ENCODE measurements at regions not wholly inside any gene's neighbourhood (a gene's known extent, or its start where the extent isn't known, plus 50 kb on each side); places are given as distances from the start of the nearest gene placed in this dataset.
A peak's percentile ranks its signal among the peaks of the same experiment; 100 is the strongest.

GRCh38 chr7:17600340-17600752, 301.9 kb downstream of the AHR start:
- Mint-ChIP-seq H3K4me1 (no peaks in the 10 kb centered on the region), H3K27ac (no peak overlapping the region), H3K36me3 (no peaks in the 10 kb centered on the region), H3K27me3 (peaks cover 3 to 25% of the 10 kb centered on the region in 2 donors), H3K4me3 (no peak overlapping the region), H3K9me3 (peaks cover 10 to 16% (median 13%) of the 10 kb centered on the region in 5 donors)
- Histone ChIP-seq H3K27ac (ENCODE audit: low read depth, low read length) (no peak overlapping the region), H3K4me1 (ENCODE audit: insufficient read depth, low read length) (no peaks in the 10 kb centered on the region), H3K27me3 (ENCODE audit: insufficient read depth, low read length, poor library complexity, severe bottlenecking) (peaks cover 5% of the 10 kb centered on the region), H3K9me3 (ENCODE audit: low read length) (no peaks in the 10 kb centered on the region), H3K4me3 (ENCODE audit: low read length) (no peak overlapping the region), H3K36me3 (ENCODE audit: insufficient read depth, low read length) (no peaks in the 10 kb centered on the region)
- CTCF ChIA-PET, result no interaction called here
- DNase-seq, result no peak
- POLR2A ChIA-PET, result no interaction called here

DNA sequence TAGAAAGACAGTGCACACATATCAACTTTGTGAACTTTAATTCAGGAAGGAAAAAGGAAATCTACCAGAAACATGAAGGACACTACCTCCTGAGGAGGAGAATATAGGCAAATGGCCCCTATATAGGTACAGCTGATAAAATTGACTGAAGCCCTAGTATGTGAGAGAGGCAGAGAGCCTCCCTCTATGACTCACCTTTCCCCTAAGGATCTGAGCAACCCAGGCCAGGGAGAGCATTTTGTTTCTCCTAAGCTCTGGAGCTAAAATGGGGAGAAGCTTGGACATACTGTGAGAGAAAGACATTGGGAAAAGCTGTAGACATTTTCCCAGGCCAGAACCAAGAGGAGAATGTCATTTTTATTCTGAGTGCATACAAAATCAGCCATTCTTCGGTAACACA, 303.5 kb downstream of the AHR start:
- H3K4me3 Mint-ChIP-seq, result no peak overlapping the region
- H3K36me3 Mint-ChIP-seq, result peaks cover 0 to 1% (median 0%) of the 10 kb centered on the region in 3 donors
- Histone ChIP-seq H3K36me3 (ENCODE audit: insufficient read depth, low read length) (no peaks in the 10 kb centered on the region), H3K4me1 (ENCODE audit: insufficient read depth, low read length) (no peaks in the 10 kb centered on the region), H3K4me3 (ENCODE audit: low read length) (no peak overlapping the region), H3K9me3 (ENCODE audit: low read length) (no peaks in the 10 kb centered on the region), H3K27me3 (ENCODE audit: insufficient read depth, low read length, poor library complexity, severe bottlenecking) (peaks cover 5% of the 10 kb centered on the region), H3K27ac (ENCODE audit: low read depth, low read length) (no peak overlapping the region)
- no peaks in the 10 kb centered on the region for H3K4me1 Mint-ChIP-seq
- H3K9me3 Mint-ChIP-seq, result peaks cover 10 to 16% (median 13%) of the 10 kb centered on the region in 5 donors
- H3K27ac Mint-ChIP-seq, result no peak overlapping the region
- H3K27me3 Mint-ChIP-seq, result peaks cover 3 to 25% of the 10 kb centered on the region in 2 donors
- ChIA-PET CTCF (no interaction called here), POLR2A (no interaction called here)
- no peak for DNase-seq

DNA sequence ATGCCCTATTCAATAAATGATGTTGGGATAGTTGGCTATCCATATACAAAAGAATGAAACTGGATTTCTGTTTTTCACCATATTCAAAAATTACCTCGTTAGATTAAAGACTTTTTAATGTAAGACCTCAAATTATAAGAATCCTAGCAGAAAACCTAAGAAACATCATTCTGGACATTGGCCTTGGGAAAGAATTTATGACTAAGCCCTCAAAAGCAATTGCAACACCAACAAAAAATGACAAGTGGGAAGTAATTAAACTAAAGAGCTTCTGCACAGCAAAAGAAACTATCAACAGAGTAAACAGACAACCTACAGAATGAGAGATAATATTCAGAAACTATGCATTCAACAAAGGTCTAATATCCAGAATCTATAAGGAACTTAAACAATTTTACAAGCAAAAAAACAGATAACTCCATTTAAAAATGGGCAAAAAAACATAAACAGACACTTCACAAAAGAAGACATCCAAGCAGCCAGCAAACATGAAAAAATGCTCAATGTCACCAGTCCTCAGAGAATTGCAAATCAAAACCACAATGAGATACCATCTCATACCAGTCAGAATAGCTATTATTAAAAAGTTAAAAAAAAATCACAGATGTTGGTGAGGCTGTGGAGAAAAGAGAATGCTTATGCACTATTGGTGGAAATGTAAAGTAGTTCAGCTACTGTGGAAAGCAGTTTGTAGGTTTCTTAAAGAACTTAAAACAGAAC, 309.8 kb downstream of the AHR start:
- Mint-ChIP-seq H3K27ac (no peak overlapping the region), H3K4me1 (no peaks in the 10 kb centered on the region), H3K4me3 (no peak overlapping the region), H3K9me3 (peaks cover 8 to 16% (median 11%) of the 10 kb centered on the region in 5 donors), H3K27me3 (peaks cover 1 to 14% of the 10 kb centered on the region in 2 donors), H3K36me3 (peaks cover 0 to 1% (median 0%) of the 10 kb centered on the region in 3 donors)
- no peak for DNase-seq
- Histone ChIP-seq H3K36me3 (ENCODE audit: insufficient read depth, low read length) (no peaks in the 10 kb centered on the region), H3K4me1 (ENCODE audit: insufficient read depth, low read length) (no peaks in the 10 kb centered on the region), H3K4me3 (ENCODE audit: low read length) (no peak overlapping the region), H3K27me3 (ENCODE audit: insufficient read depth, low read length, poor library complexity, severe bottlenecking) (no peaks in the 10 kb centered on the region), H3K9me3 (ENCODE audit: low read length) (no peaks in the 10 kb centered on the region), H3K27ac (ENCODE audit: low read depth, low read length) (no peak overlapping the region)
- ChIA-PET CTCF (no interaction called here), POLR2A (no interaction called here)

DNA sequence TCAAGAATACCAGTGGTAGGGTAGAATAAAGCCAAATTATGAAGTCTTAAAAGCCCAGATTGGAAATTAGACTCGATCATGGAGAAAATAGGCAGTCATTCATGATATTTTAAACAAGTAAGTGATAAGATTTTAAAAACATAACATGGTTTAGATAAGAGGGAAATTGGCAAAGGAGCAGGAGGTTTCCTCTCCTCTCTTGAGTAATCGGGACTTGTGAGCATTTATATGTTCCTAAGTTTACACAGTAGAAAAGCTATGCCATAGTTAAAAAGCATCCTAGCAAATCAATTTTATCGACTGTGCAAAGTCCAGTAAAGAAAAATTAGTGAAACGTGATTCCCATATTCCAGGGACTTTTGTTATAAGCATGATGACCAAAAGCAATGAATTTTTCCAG, 313.2 kb downstream of the AHR start:
- H3K36me3 ChIP-seq (ENCODE audit: insufficient read depth, low read length), result no peaks in the 10 kb centered on the region
- H3K9me3 ChIP-seq (ENCODE audit: low read length), result no peaks in the 10 kb centered on the region
- ChIA-PET POLR2A (no interaction called here), CTCF (no interaction called here)
- Mint-ChIP-seq H3K27ac (no peak overlapping the region), H3K4me3 (no peak overlapping the region), H3K36me3 (no peaks in the 10 kb centered on the region), H3K27me3 (no peaks in the 10 kb centered on the region), H3K4me1 (no peaks in the 10 kb centered on the region), H3K9me3 (no peaks in the 10 kb centered on the region)
- no peak overlapping the region for H3K4me3 ChIP-seq (ENCODE audit: low read length)
- no peak overlapping the region for H3K27ac ChIP-seq (ENCODE audit: low read depth, low read length)
- no peaks in the 10 kb centered on the region for H3K4me1 ChIP-seq (ENCODE audit: insufficient read depth, low read length)
- no peaks in the 10 kb centered on the region for H3K27me3 ChIP-seq (ENCODE audit: insufficient read depth, low read length, poor library complexity, severe bottlenecking)
- no peak for DNase-seq

DNA sequence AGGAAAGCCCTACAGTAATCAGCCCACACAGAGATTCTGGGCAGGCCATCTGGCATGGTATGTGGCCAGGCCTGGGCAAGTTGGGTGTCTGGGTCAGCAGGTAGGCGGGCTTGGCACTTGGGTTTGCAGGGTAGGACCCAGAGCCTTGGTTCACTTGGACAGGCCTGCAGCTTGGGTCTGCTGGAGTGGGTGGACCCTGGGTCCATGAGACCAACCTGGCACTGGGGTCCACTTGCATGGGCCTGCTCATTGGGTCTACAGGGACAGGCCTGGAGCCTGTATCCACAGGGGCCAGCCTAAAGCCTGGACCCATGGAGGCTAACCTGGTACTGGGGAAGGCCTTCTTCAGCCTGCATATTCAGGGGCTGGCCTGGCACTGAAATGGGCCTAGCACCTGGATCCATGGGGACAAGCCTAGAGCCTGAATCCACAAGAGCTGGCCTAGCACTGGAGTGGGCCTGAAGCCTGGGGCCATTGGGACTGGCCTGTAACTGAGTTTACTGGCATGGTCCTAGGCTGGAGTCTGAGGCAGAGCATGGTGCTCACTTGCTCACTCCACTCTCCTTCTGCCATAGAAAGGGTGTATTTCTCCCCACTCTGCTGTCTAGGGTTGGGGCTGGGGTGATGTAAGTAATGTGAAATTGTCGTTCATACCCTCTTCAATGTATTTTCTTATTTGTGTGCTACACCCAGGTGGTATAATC, 315.0 kb downstream of the AHR start:
- Histone ChIP-seq H3K36me3 (ENCODE audit: insufficient read depth, low read length) (no peaks in the 10 kb centered on the region), H3K9me3 (ENCODE audit: low read length) (no peaks in the 10 kb centered on the region), H3K27ac (ENCODE audit: low read depth, low read length) (no peak overlapping the region), H3K4me3 (ENCODE audit: low read length) (no peak overlapping the region), H3K4me1 (ENCODE audit: insufficient read depth, low read length) (no peaks in the 10 kb centered on the region), H3K27me3 (ENCODE audit: insufficient read depth, low read length, poor library complexity, severe bottlenecking) (no peaks in the 10 kb centered on the region)
- H3K9me3 Mint-ChIP-seq, result no peaks in the 10 kb centered on the region
- H3K4me3 Mint-ChIP-seq, result no peak overlapping the region
- no peaks in the 10 kb centered on the region for H3K36me3 Mint-ChIP-seq
- peak in 1 of 5 donors; percentile 44 for DNase-seq
- ChIA-PET CTCF (no interaction called here), POLR2A (no interaction called here)
- no peaks in the 10 kb centered on the region for H3K4me1 Mint-ChIP-seq
- no peaks in the 10 kb centered on the region for H3K27me3 Mint-ChIP-seq
- no peak overlapping the region for H3K27ac Mint-ChIP-seq

DNA sequence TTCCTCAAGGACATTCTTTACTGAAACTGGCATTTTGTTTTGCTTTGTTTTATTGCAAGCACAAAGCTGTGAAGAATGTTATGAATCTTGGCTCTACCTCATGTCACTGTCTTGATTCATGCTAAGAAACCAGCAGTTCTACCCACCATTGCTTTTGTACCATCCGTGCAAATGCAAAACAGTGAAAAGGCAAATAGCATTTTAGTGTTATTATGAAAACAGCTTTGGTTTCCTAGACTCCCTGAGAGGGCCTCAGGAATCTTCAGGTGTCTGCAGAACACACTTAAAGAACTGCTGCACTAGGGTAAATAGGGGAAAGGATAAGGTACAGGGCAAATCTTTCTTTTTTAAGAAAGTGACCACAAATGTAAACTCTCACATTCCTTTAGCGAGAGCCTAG, 318.9 kb downstream of the AHR start:
- Mint-ChIP-seq H3K9me3 (no peaks in the 10 kb centered on the region), H3K27me3 (no peaks in the 10 kb centered on the region), H3K27ac (no peak overlapping the region), H3K4me3 (no peak overlapping the region), H3K36me3 (no peaks in the 10 kb centered on the region), H3K4me1 (no peaks in the 10 kb centered on the region)
- Histone ChIP-seq H3K4me1 (ENCODE audit: insufficient read depth, low read length) (no peaks in the 10 kb centered on the region), H3K9me3 (ENCODE audit: low read length) (no peaks in the 10 kb centered on the region), H3K4me3 (ENCODE audit: low read length) (no peak overlapping the region), H3K27ac (ENCODE audit: low read depth, low read length) (no peak overlapping the region), H3K27me3 (ENCODE audit: insufficient read depth, low read length, poor library complexity, severe bottlenecking) (no peaks in the 10 kb centered on the region), H3K36me3 (ENCODE audit: insufficient read depth, low read length) (no peaks in the 10 kb centered on the region)
- no peak for DNase-seq
- ChIA-PET POLR2A (no interaction called here), CTCF (no interaction called here)

DNA sequence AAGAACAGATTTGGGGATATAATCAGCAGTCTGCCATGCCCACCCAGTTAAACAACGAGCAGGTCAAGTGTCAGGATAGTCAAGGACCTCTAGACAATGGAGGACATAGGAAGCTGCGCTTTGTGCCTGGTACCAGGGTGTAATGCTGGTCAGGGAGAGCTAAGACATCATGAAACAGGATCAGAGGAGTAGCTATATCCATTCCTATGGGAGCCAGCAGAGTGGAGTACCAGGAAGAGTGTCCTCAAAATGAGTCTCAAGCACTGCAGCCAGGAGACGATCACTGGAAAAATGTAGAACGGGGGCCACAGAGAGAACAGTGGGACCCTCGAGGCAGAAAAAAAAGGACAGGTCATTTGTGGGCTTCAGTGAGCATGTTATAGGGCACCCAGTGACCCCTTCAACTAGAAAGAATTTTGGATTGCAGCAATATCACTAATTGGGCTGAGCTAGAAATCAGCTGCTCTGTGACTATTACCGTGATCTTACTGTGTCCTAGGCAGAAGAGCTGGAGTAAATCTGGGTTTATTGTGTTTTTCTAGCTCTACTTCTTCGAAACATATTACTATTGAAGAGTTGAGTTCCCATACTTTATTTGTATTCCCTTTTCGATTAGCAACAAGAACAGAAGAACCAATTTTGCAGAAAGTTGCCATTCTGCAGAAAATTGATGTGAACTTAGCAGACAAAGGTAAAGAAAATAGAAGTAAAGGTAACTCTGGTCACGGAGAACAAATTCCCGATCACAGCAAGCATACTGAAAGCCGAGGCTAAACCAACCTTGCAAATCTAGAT, 319.6 kb downstream of the AHR start:
- Histone ChIP-seq H3K27me3 (ENCODE audit: insufficient read depth, low read length, poor library complexity, severe bottlenecking) (no peaks in the 10 kb centered on the region), H3K4me3 (ENCODE audit: low read length) (no peak overlapping the region), H3K36me3 (ENCODE audit: insufficient read depth, low read length) (no peaks in the 10 kb centered on the region), H3K4me1 (ENCODE audit: insufficient read depth, low read length) (no peaks in the 10 kb centered on the region), H3K27ac (ENCODE audit: low read depth, low read length) (no peak overlapping the region), H3K9me3 (ENCODE audit: low read length) (no peaks in the 10 kb centered on the region)
- POLR2A ChIA-PET, result no interaction called here
- CTCF ChIA-PET, result no interaction called here
- Mint-ChIP-seq H3K36me3 (no peaks in the 10 kb centered on the region), H3K9me3 (no peaks in the 10 kb centered on the region), H3K27me3 (no peaks in the 10 kb centered on the region), H3K4me3 (no peak overlapping the region), H3K27ac (no peak overlapping the region), H3K4me1 (no peaks in the 10 kb centered on the region)
- no peak for DNase-seq

DNA sequence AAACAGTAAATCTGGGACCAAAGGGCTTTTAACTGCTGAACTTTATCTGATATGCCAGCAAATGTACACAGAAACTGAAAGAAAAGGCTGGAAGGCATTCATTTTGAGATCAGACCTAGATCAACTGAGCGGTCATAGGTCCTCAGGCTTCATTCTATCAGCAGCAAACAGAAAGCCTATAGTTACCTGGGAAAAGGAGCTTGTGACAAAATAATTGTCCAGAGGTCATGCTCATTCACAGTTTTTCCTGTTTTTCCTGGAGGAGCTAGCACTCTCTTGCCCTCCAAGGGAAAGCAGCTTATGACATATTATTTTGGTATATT, 320.2 kb downstream of the AHR start:
- CTCF ChIA-PET, result no interaction called here
- H3K36me3 Mint-ChIP-seq, result no peaks in the 10 kb centered on the region
- POLR2A ChIA-PET, result no interaction called here
- H3K4me1 ChIP-seq (ENCODE audit: insufficient read depth, low read length), result no peaks in the 10 kb centered on the region
- H3K36me3 ChIP-seq (ENCODE audit: insufficient read depth, low read length), result no peaks in the 10 kb centered on the region
- no peak overlapping the region for H3K27ac ChIP-seq (ENCODE audit: low read depth, low read length)
- no peaks in the 10 kb centered on the region for H3K9me3 Mint-ChIP-seq
- no peaks in the 10 kb centered on the region for H3K27me3 Mint-ChIP-seq
- no peak overlapping the region for H3K27ac Mint-ChIP-seq
- no peaks in the 10 kb centered on the region for H3K27me3 ChIP-seq (ENCODE audit: insufficient read depth, low read length, poor library complexity, severe bottlenecking)
- no peaks in the 10 kb centered on the region for H3K9me3 ChIP-seq (ENCODE audit: low read length)
- DNase-seq, result no peak
- H3K4me3 Mint-ChIP-seq, result no peak overlapping the region
- H3K4me1 Mint-ChIP-seq, result no peaks in the 10 kb centered on the region
- no peak overlapping the region for H3K4me3 ChIP-seq (ENCODE audit: low read length)

All from CD8-positive, alpha-beta memory T cell (primary cell).